ENCODE measurements at regions not wholly inside any gene's neighbourhood (a gene's known extent, or its start where the extent isn't known, plus 50 kb on each side); places are given as distances from the start of the nearest gene placed in this dataset.

- Histone ChIP-seq H3K9me3 (ENCODE audit: control insufficient read depth in 1 of 2, low read length in 2 of 2) (no peaks in the 10 kb centered on the region), H3K4me1 (ENCODE audit: control insufficient read depth in 1 of 2, insufficient read depth in 2 of 2, low read length in 2 of 2) (no peaks in the 10 kb centered on the region), H3K4me3 (ENCODE audit: low read depth in 1 of 2, low read length in 2 of 2) (no peak overlapping the region), H3K27ac (ENCODE audit: low read depth, low read length) (no peak overlapping the region), H3K27me3 (ENCODE audit: control insufficient read depth in 1 of 2, insufficient read depth in 2 of 2, low read length in 2 of 2) (no peaks in the 10 kb centered on the region), H3K9ac (ENCODE audit: low read depth in 1 of 2, low read length in 2 of 2) (no peak overlapping the region), H3K36me3 (ENCODE audit: control insufficient read depth in 1 of 2, insufficient read depth in 2 of 2, low read length in 2 of 2) (no peaks in the 10 kb centered on the region)
Measured at GRCh38 chr9:13857521-13857920, 456.4 kb downstream of the NFIB start.

GRCh38 chr9:13847270-13847669, 466.7 kb downstream of the NFIB start:
- H3K36me3 ChIP-seq (ENCODE audit: control insufficient read depth in 1 of 2, insufficient read depth in 2 of 2, low read length in 2 of 2): no peaks in the 10 kb centered on the region
- H3K4me3 ChIP-seq (ENCODE audit: low read depth in 1 of 2, low read length in 2 of 2): no peak overlapping the region
- no peak overlapping the region for H3K9ac ChIP-seq (ENCODE audit: low read depth in 1 of 2, low read length in 2 of 2)
- no peaks in the 10 kb centered on the region for H3K4me1 ChIP-seq (ENCODE audit: control insufficient read depth in 1 of 2, insufficient read depth in 2 of 2, low read length in 2 of 2)
- no peak overlapping the region for H3K27ac ChIP-seq (ENCODE audit: low read depth, low read length)
- H3K27me3 ChIP-seq (ENCODE audit: control insufficient read depth in 1 of 2, insufficient read depth in 2 of 2, low read length in 2 of 2): no peaks in the 10 kb centered on the region
- H3K9me3 ChIP-seq (ENCODE audit: control insufficient read depth in 1 of 2, low read length in 2 of 2): no peaks in the 10 kb centered on the region

GRCh38 chr9:13845460-13845859, 468.5 kb downstream of the NFIB start:
- Histone ChIP-seq H3K27ac (ENCODE audit: low read depth, low read length) (no peak overlapping the region), H3K9ac (ENCODE audit: low read depth in 1 of 2, low read length in 2 of 2) (no peak overlapping the region), H3K36me3 (ENCODE audit: control insufficient read depth in 1 of 2, insufficient read depth in 2 of 2, low read length in 2 of 2) (no peaks in the 10 kb centered on the region), H3K4me3 (ENCODE audit: low read depth in 1 of 2, low read length in 2 of 2) (no peak overlapping the region), H3K4me1 (ENCODE audit: control insufficient read depth in 1 of 2, insufficient read depth in 2 of 2, low read length in 2 of 2) (no peaks in the 10 kb centered on the region), H3K27me3 (ENCODE audit: control insufficient read depth in 1 of 2, insufficient read depth in 2 of 2, low read length in 2 of 2) (no peaks in the 10 kb centered on the region), H3K9me3 (ENCODE audit: control insufficient read depth in 1 of 2, low read length in 2 of 2) (no peaks in the 10 kb centered on the region)

GRCh38 chr9:13841746-13842462, 472.0 kb downstream of the NFIB start:
- Histone ChIP-seq H3K27ac (ENCODE audit: low read depth, low read length) (no peak overlapping the region), H3K9me3 (ENCODE audit: control insufficient read depth in 1 of 2, low read length in 2 of 2) (no peaks in the 10 kb centered on the region), H3K4me3 (ENCODE audit: low read depth in 1 of 2, low read length in 2 of 2) (no peak overlapping the region), H3K4me1 (ENCODE audit: control insufficient read depth in 1 of 2, insufficient read depth in 2 of 2, low read length in 2 of 2) (no peaks in the 10 kb centered on the region), H3K27me3 (ENCODE audit: control insufficient read depth in 1 of 2, insufficient read depth in 2 of 2, low read length in 2 of 2) (no peaks in the 10 kb centered on the region), H3K36me3 (ENCODE audit: control insufficient read depth in 1 of 2, insufficient read depth in 2 of 2, low read length in 2 of 2) (no peaks in the 10 kb centered on the region), H3K9ac (ENCODE audit: low read depth in 1 of 2, low read length in 2 of 2) (no peak overlapping the region)

GRCh38 chr9:13832446-13832845, 481.5 kb downstream of the NFIB start:
- no peak overlapping the region for H3K4me3 ChIP-seq (ENCODE audit: low read depth in 1 of 2, low read length in 2 of 2)
- no peaks in the 10 kb centered on the region for H3K27me3 ChIP-seq (ENCODE audit: control insufficient read depth in 1 of 2, insufficient read depth in 2 of 2, low read length in 2 of 2)
- H3K27ac ChIP-seq (ENCODE audit: low read depth, low read length): no peak overlapping the region
- no peaks in the 10 kb centered on the region for H3K9me3 ChIP-seq (ENCODE audit: control insufficient read depth in 1 of 2, low read length in 2 of 2)
- H3K9ac ChIP-seq (ENCODE audit: low read depth in 1 of 2, low read length in 2 of 2): no peak overlapping the region
- H3K4me1 ChIP-seq (ENCODE audit: control insufficient read depth in 1 of 2, insufficient read depth in 2 of 2, low read length in 2 of 2): no peaks in the 10 kb centered on the region
- no peaks in the 10 kb centered on the region for H3K36me3 ChIP-seq (ENCODE audit: control insufficient read depth in 1 of 2, insufficient read depth in 2 of 2, low read length in 2 of 2)

GRCh38 chr9:13823026-13823425, 490.9 kb downstream of the NFIB start:
- H3K9ac ChIP-seq (ENCODE audit: low read depth in 1 of 2, low read length in 2 of 2): no peak overlapping the region
- peaks cover 0 to 8% of the 10 kb centered on the region in 2 donors for H3K9me3 ChIP-seq (ENCODE audit: control insufficient read depth in 1 of 2, low read length in 2 of 2)
- H3K4me1 ChIP-seq (ENCODE audit: control insufficient read depth in 1 of 2, insufficient read depth in 2 of 2, low read length in 2 of 2): no peaks in the 10 kb centered on the region
- no peaks in the 10 kb centered on the region for H3K36me3 ChIP-seq (ENCODE audit: control insufficient read depth in 1 of 2, insufficient read depth in 2 of 2, low read length in 2 of 2)
- no peaks in the 10 kb centered on the region for H3K27me3 ChIP-seq (ENCODE audit: control insufficient read depth in 1 of 2, insufficient read depth in 2 of 2, low read length in 2 of 2)
- H3K4me3 ChIP-seq (ENCODE audit: low read depth in 1 of 2, low read length in 2 of 2): no peak overlapping the region
- no peak overlapping the region for H3K27ac ChIP-seq (ENCODE audit: low read depth, low read length)

GRCh38 chr9:13817754-13818278, 496.1 kb downstream of the NFIB start:
- no peaks in the 10 kb centered on the region for H3K4me1 ChIP-seq (ENCODE audit: control insufficient read depth in 1 of 2, insufficient read depth in 2 of 2, low read length in 2 of 2)
- H3K4me3 ChIP-seq (ENCODE audit: low read depth in 1 of 2, low read length in 2 of 2): no peak overlapping the region
- no peaks in the 10 kb centered on the region for H3K27me3 ChIP-seq (ENCODE audit: control insufficient read depth in 1 of 2, insufficient read depth in 2 of 2, low read length in 2 of 2)
- no peak overlapping the region for H3K27ac ChIP-seq (ENCODE audit: low read depth, low read length)
- no peaks in the 10 kb centered on the region for H3K36me3 ChIP-seq (ENCODE audit: control insufficient read depth in 1 of 2, insufficient read depth in 2 of 2, low read length in 2 of 2)
- peaks cover 0 to 8% of the 10 kb centered on the region in 2 donors for H3K9me3 ChIP-seq (ENCODE audit: control insufficient read depth in 1 of 2, low read length in 2 of 2)
- no peak overlapping the region for H3K9ac ChIP-seq (ENCODE audit: low read depth in 1 of 2, low read length in 2 of 2)

- H3K9me3 ChIP-seq (ENCODE audit: control insufficient read depth in 1 of 2, low read length in 2 of 2): peaks cover 0 to 8% of the 10 kb centered on the region in 2 donors
- no peak overlapping the region for H3K4me3 ChIP-seq (ENCODE audit: low read depth in 1 of 2, low read length in 2 of 2)
- H3K9ac ChIP-seq (ENCODE audit: low read depth in 1 of 2, low read length in 2 of 2): no peak overlapping the region
- no peak overlapping the region for H3K27ac ChIP-seq (ENCODE audit: low read depth, low read length)
- no peaks in the 10 kb centered on the region for H3K27me3 ChIP-seq (ENCODE audit: control insufficient read depth in 1 of 2, insufficient read depth in 2 of 2, low read length in 2 of 2)
- H3K36me3 ChIP-seq (ENCODE audit: control insufficient read depth in 1 of 2, insufficient read depth in 2 of 2, low read length in 2 of 2): no peaks in the 10 kb centered on the region
- no peaks in the 10 kb centered on the region for H3K4me1 ChIP-seq (ENCODE audit: control insufficient read depth in 1 of 2, insufficient read depth in 2 of 2, low read length in 2 of 2)
Measured at GRCh38 chr9:13816837-13817236, 497.1 kb downstream of the NFIB start.

- Histone ChIP-seq H3K4me1 (ENCODE audit: control insufficient read depth in 1 of 2, insufficient read depth in 2 of 2, low read length in 2 of 2) (no peaks in the 10 kb centered on the region), H3K27ac (ENCODE audit: low read depth, low read length) (no peak overlapping the region), H3K9ac (ENCODE audit: low read depth in 1 of 2, low read length in 2 of 2) (no peak overlapping the region), H3K27me3 (ENCODE audit: control insufficient read depth in 1 of 2, insufficient read depth in 2 of 2, low read length in 2 of 2) (no peaks in the 10 kb centered on the region), H3K36me3 (ENCODE audit: control insufficient read depth in 1 of 2, insufficient read depth in 2 of 2, low read length in 2 of 2) (no peaks in the 10 kb centered on the region), H3K9me3 (ENCODE audit: control insufficient read depth in 1 of 2, low read length in 2 of 2) (no peaks in the 10 kb centered on the region), H3K4me3 (ENCODE audit: low read depth in 1 of 2, low read length in 2 of 2) (no peak overlapping the region)
Measured at GRCh38 chr9:13814647-13815400, 499.1 kb downstream of the NFIB start.

- Histone ChIP-seq H3K36me3 (ENCODE audit: control insufficient read depth in 1 of 2, insufficient read depth in 2 of 2, low read length in 2 of 2) (no peaks in the 10 kb centered on the region), H3K27ac (ENCODE audit: low read depth, low read length) (no peak overlapping the region), H3K9me3 (ENCODE audit: control insufficient read depth in 1 of 2, low read length in 2 of 2) (no peaks in the 10 kb centered on the region), H3K4me3 (ENCODE audit: low read depth in 1 of 2, low read length in 2 of 2) (no peak overlapping the region), H3K4me1 (ENCODE audit: control insufficient read depth in 1 of 2, insufficient read depth in 2 of 2, low read length in 2 of 2) (no peaks in the 10 kb centered on the region), H3K27me3 (ENCODE audit: control insufficient read depth in 1 of 2, insufficient read depth in 2 of 2, low read length in 2 of 2) (no peaks in the 10 kb centered on the region), H3K9ac (ENCODE audit: low read depth in 1 of 2, low read length in 2 of 2) (no peak overlapping the region)
Measured at GRCh38 chr9:13811876-13812275, 502.1 kb downstream of the NFIB start.

All from duodenal mucosa (tissue), 2 donors.